HUES6 (cell line): ENCODE measurements at regions not wholly inside any gene's neighbourhood (a gene's known extent, or its start where the extent isn't known, plus 50 kb on each side); places are given as distances from the start of the nearest gene placed in this dataset.

Experiments used
- H3K27ac ChIP-seq: 2 replicates; pipeline ENCODE4 v1.7.0; 2013; ENCODE audit warnings: low read depth, mild to moderate bottlenecking, low read length, inconsistent platforms
- H3K27me3 ChIP-seq: 2 replicates; pipeline ENCODE4 v1.6.1; 2013; ENCODE audit warnings: low read length; ENCODE audit not compliant: control insufficient read depth, insufficient read depth
- H3K36me3 ChIP-seq: 2 replicates; pipeline ENCODE4 v1.6.1; 2013; ENCODE audit warnings: low read length; ENCODE audit not compliant: control insufficient read depth, insufficient read depth
- H3K4me1 ChIP-seq: 2 replicates; pipeline ENCODE4 v1.6.1; 2013; ENCODE audit warnings: low read length; ENCODE audit not compliant: control insufficient read depth, insufficient read depth
- H3K4me3 ChIP-seq: 2 replicates; pipeline ENCODE4 v1.5.1; 2013; ENCODE audit warnings: low read depth, low read length
- H3K9ac ChIP-seq: one replicate; pipeline ENCODE4 v1.6.1; 2013; ENCODE audit warnings: mild to moderate bottlenecking, low read length
- H3K9me3 ChIP-seq: 2 replicates; pipeline ENCODE4 v1.6.1; 2013; ENCODE audit warnings: low read depth, low read length; ENCODE audit not compliant: control insufficient read depth, insufficient read depth

- Histone ChIP-seq H3K9ac (no peak overlapping the region), H3K4me1 (peaks cover 4% of the 10 kb centered on the region; the same call in 1 of the 2 replicates), H3K4me3 (no peak overlapping the region), H3K27ac (no peak overlapping the region), H3K36me3 (no peaks in the 10 kb centered on the region), H3K27me3 (no peaks in the 10 kb centered on the region), H3K9me3 (no peaks in the 10 kb centered on the region)
Measured at GRCh38 chr1:216832192-216832591, 109.0 kb upstream of the ESRRG start.

- Histone ChIP-seq H3K4me1 (peaks cover 4% of the 10 kb centered on the region; the same call in 1 of the 2 replicates), H3K27me3 (no peaks in the 10 kb centered on the region), H3K27ac (no peak overlapping the region), H3K4me3 (no peak overlapping the region), H3K9me3 (no peaks in the 10 kb centered on the region), H3K36me3 (no peaks in the 10 kb centered on the region), H3K9ac (no peak overlapping the region)
Measured at GRCh38 chr1:216830424-216831210, 107.4 kb upstream of the ESRRG start.

- H3K9ac ChIP-seq, result no peak overlapping the region
- H3K9me3 ChIP-seq, result no peaks in the 10 kb centered on the region
- H3K27me3 ChIP-seq, result no peaks in the 10 kb centered on the region
- no peaks in the 10 kb centered on the region for H3K36me3 ChIP-seq
- no peak overlapping the region for H3K27ac ChIP-seq
- H3K4me1 ChIP-seq, result peaks cover 14% of the 10 kb centered on the region
- no peak overlapping the region for H3K4me3 ChIP-seq
Measured at GRCh38 chr1:216827251-216827650, 104.0 kb upstream of the ESRRG start.

- Histone ChIP-seq H3K4me1 (peaks cover 15% of the 10 kb centered on the region), H3K27me3 (no peaks in the 10 kb centered on the region), H3K9ac (no peak overlapping the region), H3K9me3 (no peaks in the 10 kb centered on the region), H3K4me3 (no peak overlapping the region), H3K27ac (no peak overlapping the region), H3K36me3 (no peaks in the 10 kb centered on the region)
Measured at GRCh38 chr1:216826646-216827045, 103.4 kb upstream of the ESRRG start.

DNA sequence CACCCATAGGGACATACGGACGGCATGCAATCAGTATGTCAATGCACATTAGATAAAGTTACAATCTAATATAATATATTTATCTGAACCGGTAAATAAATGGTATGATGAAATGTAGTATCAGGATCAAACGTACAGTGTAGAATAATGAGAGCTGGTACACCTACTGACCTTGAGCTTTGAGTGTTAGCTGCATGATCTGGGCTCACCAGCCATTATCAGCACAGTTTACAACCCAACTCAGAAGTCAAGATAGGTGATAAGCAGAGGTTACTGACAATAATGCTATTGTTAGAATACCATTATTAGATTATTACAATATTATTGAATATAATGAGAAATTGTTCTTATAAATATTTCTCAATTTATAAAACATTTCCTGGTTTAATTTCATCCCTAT lies 103.0 kb upstream of the ESRRG start:
- Histone ChIP-seq H3K36me3 (no peaks in the 10 kb centered on the region), H3K9ac (no peak overlapping the region), H3K4me1 (peaks cover 14% of the 10 kb centered on the region), H3K27me3 (no peaks in the 10 kb centered on the region), H3K4me3 (no peak overlapping the region), H3K27ac (no peak overlapping the region), H3K9me3 (no peaks in the 10 kb centered on the region)

GRCh38 chr1:216825557-216825956 lies 102.3 kb upstream of the ESRRG start:
- no peak overlapping the region for H3K27ac ChIP-seq
- no peaks in the 10 kb centered on the region for H3K27me3 ChIP-seq
- no peaks in the 10 kb centered on the region for H3K9me3 ChIP-seq
- H3K9ac ChIP-seq, result no peak overlapping the region
- no peak overlapping the region for H3K4me3 ChIP-seq
- H3K4me1 ChIP-seq, result peaks cover 13% of the 10 kb centered on the region
- H3K36me3 ChIP-seq, result no peaks in the 10 kb centered on the region

DNA sequence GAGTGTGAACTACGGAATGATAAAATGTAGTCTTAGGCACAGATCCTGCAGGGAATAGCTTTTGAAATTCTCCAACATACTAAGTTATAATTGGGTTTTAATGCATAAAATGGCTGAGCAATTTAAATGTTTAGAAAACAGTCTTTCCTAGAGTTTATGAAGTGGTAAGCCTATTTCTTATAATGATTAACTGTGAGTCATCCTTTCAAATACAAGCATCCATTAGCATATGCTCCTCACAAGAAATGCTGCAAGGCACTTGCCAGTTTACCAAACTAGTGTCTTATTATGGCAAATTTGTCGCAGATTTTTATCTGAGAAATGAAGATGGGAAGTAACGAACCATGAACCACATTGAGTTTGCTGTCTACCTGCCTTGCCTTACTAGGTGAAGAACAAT lies 101.3 kb upstream of the ESRRG start:
- no peaks in the 10 kb centered on the region for H3K27me3 ChIP-seq
- H3K9me3 ChIP-seq, result no peaks in the 10 kb centered on the region
- no peak overlapping the region for H3K4me3 ChIP-seq
- no peak overlapping the region for H3K27ac ChIP-seq
- H3K36me3 ChIP-seq, result no peaks in the 10 kb centered on the region
- H3K4me1 ChIP-seq, result peaks cover 24% of the 10 kb centered on the region
- no peak overlapping the region for H3K9ac ChIP-seq

- peaks cover 31% of the 10 kb centered on the region for H3K4me1 ChIP-seq
- no peak overlapping the region for H3K27ac ChIP-seq
- H3K4me3 ChIP-seq, result no peak overlapping the region
- H3K9ac ChIP-seq, result no peak overlapping the region
- no peaks in the 10 kb centered on the region for H3K36me3 ChIP-seq
- H3K27me3 ChIP-seq, result no peaks in the 10 kb centered on the region
- no peaks in the 10 kb centered on the region for H3K9me3 ChIP-seq
Measured at GRCh38 chr1:216823731-216824130, 100.5 kb upstream of the ESRRG start.

GRCh38 chr1:216822480-216822879 lies 99.3 kb upstream of the ESRRG start:
- H3K9ac ChIP-seq, result no peak overlapping the region
- H3K36me3 ChIP-seq, result no peaks in the 10 kb centered on the region
- H3K27me3 ChIP-seq, result no peaks in the 10 kb centered on the region
- H3K4me1 ChIP-seq, result peaks cover 31% of the 10 kb centered on the region
- no peak overlapping the region for H3K4me3 ChIP-seq
- no peak overlapping the region for H3K27ac ChIP-seq
- no peaks in the 10 kb centered on the region for H3K9me3 ChIP-seq

GRCh38 chr1:216820345-216820744 lies 97.1 kb upstream of the ESRRG start:
- Histone ChIP-seq H3K36me3 (no peaks in the 10 kb centered on the region), H3K9ac (no peak overlapping the region), H3K27me3 (no peaks in the 10 kb centered on the region), H3K27ac (no peak overlapping the region), H3K4me3 (no peak overlapping the region), H3K4me1 (peaks cover 42% of the 10 kb centered on the region), H3K9me3 (no peaks in the 10 kb centered on the region)

- Histone ChIP-seq H3K27ac (no peak overlapping the region), H3K9me3 (no peaks in the 10 kb centered on the region), H3K9ac (no peak overlapping the region), H3K36me3 (no peaks in the 10 kb centered on the region), H3K4me1 (peaks cover 38% of the 10 kb centered on the region), H3K4me3 (no peak overlapping the region), H3K27me3 (no peaks in the 10 kb centered on the region)
Measured at GRCh38 chr1:216818284-216818683, 95.1 kb upstream of the ESRRG start.
